Activated naive CD4-positive, alpha-beta T cell treated with anti-CD3 and anti-CD28 coated beads, Interleukin-2, amount 10 ng/mL, durations not matched to agents 7 days and 5 days (primary cell): ENCODE measurements at regions not wholly inside any gene's neighbourhood (a gene's known extent, or its start where the extent isn't known, plus 50 kb on each side); places are given as distances from the start of the nearest gene placed in this dataset.

ENCODE experiments used
- CTCF ChIA-PET: fragments of 350-600 bp; sonication (Branson Sonifier 250); formaldehyde crosslinking; loops from one replicate; lab custom pipeline; 2021; ENCODE audit warnings: antibody characterized with exemption; lab: Charles Lee
- DNase-seq: peaks from one replicate; pipeline ENCODE4 v3.0.0-alpha.2; 2020
- H3K27ac Mint-ChIP-seq: one replicate; pipeline ENCODE4 v1.8.0; 2021; ENCODE audit warnings: mild to moderate bottlenecking, moderate library complexity, mixed read lengths
- H3K27me3 Mint-ChIP-seq: one replicate; pipeline ENCODE4 v1.8.0; 2021; ENCODE audit warnings: mild to moderate bottlenecking, mixed read lengths
- H3K36me3 Mint-ChIP-seq: one replicate; pipeline ENCODE4 v1.8.0; 2021; ENCODE audit warnings: mixed read lengths
- H3K4me1 Mint-ChIP-seq: one replicate; pipeline ENCODE4 v1.8.0; 2021; ENCODE audit warnings: mixed read lengths
- H3K4me3 Mint-ChIP-seq: one replicate; pipeline ENCODE4 v1.8.0; 2021; ENCODE audit warnings: mild to moderate bottlenecking, moderate library complexity, mixed read lengths
- H3K9me3 Mint-ChIP-seq: one replicate; pipeline ENCODE4 v1.8.0; 2021; ENCODE audit warnings: mixed read lengths

DNA sequence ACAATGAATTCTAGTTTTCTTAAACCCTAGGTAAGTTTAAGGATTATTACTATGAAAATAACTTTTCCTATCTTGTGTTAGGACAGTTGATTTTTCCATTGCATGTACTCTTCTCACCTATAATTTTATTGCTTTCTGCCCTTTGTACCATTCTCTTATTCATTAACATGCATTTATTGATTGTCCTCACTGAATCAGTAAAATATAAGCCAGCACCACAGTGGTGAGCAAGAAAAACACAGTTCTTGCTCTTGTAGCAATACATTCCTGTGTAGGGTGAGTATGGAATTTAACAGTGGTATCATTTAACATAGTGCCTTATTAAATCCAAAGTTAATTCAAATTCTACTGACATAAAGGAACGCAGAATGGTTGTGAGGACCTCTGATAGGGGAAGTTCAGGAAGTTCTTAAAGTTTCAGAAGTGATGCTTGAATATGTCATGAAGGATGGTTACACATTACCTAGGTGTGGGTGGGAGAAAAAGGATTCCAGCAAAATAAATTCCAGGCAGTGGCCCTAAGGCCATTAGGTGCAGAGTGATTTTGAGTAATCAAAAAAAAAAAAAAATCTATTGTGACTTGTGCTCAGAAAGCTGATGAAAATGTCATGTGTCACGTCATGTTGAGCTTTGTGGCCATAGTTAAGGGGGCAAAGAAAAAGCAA, 104.7 kb upstream of the DSEL start:
- Mint-ChIP-seq H3K4me3 (no peak overlapping the region), H3K27me3 (no peaks in the 10 kb centered on the region), H3K27ac (no peak overlapping the region), H3K4me1 (no peaks in the 10 kb centered on the region), H3K36me3 (no peaks in the 10 kb centered on the region), H3K9me3 (no peaks in the 10 kb centered on the region)
- CTCF ChIA-PET = no interaction called here
- DNase-seq = no peak

DNA sequence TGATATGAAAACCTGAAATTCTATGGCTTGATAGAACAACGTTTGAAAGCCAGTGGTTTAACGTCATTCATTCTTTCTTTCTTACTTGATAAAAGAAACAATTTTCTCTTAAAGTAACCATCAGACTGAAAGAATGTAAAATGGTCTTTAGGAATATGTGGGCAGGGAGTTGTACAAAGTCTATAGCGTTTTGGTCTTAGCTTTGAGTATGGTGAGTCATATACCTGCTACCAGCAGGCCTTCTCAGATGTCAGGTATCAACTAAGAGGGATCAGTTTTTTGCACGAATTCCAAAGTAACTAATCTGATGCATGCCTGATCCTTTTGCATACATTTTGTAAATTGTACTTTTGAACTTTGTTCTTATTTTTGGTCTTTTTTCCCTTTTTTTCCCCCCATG, 101.5 kb upstream of the DSEL start:
- Mint-ChIP-seq H3K4me3 (no peak overlapping the region), H3K4me1 (no peaks in the 10 kb centered on the region), H3K9me3 (no peaks in the 10 kb centered on the region), H3K27me3 (no peaks in the 10 kb centered on the region), H3K27ac (no peak overlapping the region), H3K36me3 (no peaks in the 10 kb centered on the region)
- no peak for DNase-seq
- CTCF ChIA-PET = no interaction called here

DNA sequence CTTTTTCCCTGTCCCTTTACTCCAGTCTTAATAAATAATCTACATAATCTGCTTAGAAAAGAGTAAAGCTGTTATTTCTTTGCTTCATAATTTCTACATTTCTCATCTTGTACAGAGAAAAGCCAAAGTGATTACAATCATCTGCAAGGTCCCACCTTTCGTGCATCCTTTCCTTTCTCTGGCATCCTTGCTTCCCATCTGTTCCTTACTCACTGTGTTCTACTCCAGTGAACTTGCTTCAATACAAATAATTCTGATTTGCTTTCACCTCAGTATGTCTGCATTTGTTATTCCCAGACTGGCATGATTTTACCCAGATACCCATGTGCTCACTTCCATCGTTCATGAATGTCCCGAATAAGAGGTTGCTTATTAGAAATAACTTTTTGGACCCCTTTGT, 99.4 kb upstream of the DSEL start:
- Mint-ChIP-seq H3K4me1 (no peaks in the 10 kb centered on the region), H3K36me3 (no peaks in the 10 kb centered on the region), H3K27me3 (no peaks in the 10 kb centered on the region), H3K27ac (no peak overlapping the region), H3K4me3 (no peak overlapping the region), H3K9me3 (no peaks in the 10 kb centered on the region)
- CTCF ChIA-PET = no interaction called here
- DNase-seq = no peak

DNA sequence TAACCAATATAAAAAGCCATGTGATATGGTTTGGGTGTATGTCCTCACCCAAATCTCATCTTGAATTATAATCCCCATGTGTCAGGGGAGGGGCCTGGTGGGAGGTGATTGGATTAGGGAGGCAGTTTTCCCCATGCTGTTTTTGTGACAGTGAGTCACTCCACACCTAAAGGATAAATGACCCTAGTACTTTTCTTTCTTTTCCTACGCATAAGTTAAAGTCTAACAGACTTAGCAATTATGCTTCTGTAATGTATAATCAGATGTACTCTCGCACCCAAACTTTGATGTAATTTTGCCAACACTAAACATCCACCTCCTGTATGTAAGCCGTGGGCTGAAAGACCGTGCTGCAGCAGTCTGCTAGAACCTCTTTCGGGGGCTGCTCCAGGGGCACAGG, 97.2 kb upstream of the DSEL start:
- Mint-ChIP-seq H3K36me3 (no peaks in the 10 kb centered on the region), H3K27me3 (no peaks in the 10 kb centered on the region)

DNA sequence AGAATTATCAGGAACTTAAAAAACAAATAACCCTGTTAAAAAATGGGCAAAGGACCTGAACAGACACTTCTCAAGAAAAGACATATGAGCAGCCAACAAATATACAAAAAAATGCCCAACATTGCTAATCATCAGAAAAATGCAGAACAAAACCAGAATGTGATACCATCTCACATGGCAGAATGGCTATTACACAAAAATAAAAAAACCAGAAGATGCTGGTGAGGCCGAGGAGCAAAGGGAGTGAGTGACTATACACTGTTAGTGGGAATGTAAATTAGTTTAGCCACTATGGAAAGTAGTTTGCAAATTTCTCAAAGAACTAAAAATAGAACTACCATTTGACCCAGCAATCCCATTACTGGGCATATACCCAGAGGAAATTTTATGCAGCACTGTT, 95.8 kb upstream of the DSEL start:
- H3K4me1 Mint-ChIP-seq = no peaks in the 10 kb centered on the region
- H3K27me3 Mint-ChIP-seq = no peaks in the 10 kb centered on the region
- no peaks in the 10 kb centered on the region for H3K36me3 Mint-ChIP-seq
- H3K9me3 Mint-ChIP-seq = no peaks in the 10 kb centered on the region
- no peak overlapping the region for H3K27ac Mint-ChIP-seq
- no peak overlapping the region for H3K4me3 Mint-ChIP-seq
- DNase-seq = no peak
- CTCF ChIA-PET = no interaction called here

More for the DNA sequence above, 97.2 kb upstream of the DSEL start:
- Mint-ChIP-seq H3K4me3 (no peak overlapping the region), H3K27ac (no peak overlapping the region), H3K4me1 (no peaks in the 10 kb centered on the region), H3K9me3 (no peaks in the 10 kb centered on the region)
- DNase-seq = no peak
- CTCF ChIA-PET = no interaction called here

DNA sequence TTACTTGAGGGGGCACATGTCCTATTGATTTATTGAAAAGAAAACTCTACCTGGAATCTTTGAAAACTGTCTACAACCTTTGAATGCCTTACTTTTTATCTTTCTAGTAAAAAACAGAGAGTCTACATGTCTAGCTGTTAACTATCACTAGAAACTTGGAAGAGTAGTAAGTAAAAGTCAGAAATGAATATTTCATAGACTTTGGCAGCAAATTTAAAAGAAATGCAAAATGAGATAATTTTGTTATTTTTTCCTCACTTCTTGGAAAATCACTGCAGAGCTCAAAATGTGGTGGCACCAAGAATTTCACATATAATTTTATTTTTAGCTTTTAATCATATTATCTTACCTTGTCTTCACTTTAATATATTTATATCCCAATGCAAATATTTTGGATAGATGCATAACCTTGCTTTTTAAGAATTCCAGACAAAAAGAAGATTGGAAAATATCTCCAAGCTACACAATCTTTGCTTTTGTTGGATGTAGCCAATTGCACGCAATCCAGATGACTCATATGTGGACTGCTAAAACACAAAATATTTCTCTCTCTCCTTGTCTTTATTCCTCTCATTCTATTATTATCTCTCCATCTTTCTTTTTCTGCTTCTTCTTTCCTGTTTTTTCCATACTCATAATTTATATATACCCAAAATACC, 92.2 kb upstream of the DSEL start:
- H3K27me3 Mint-ChIP-seq = no peaks in the 10 kb centered on the region
- H3K36me3 Mint-ChIP-seq = no peaks in the 10 kb centered on the region
- no peak overlapping the region for H3K4me3 Mint-ChIP-seq
- no peaks in the 10 kb centered on the region for H3K9me3 Mint-ChIP-seq
- H3K27ac Mint-ChIP-seq = no peak overlapping the region
- CTCF ChIA-PET = no interaction called here
- DNase-seq = no peak
- no peaks in the 10 kb centered on the region for H3K4me1 Mint-ChIP-seq

DNA sequence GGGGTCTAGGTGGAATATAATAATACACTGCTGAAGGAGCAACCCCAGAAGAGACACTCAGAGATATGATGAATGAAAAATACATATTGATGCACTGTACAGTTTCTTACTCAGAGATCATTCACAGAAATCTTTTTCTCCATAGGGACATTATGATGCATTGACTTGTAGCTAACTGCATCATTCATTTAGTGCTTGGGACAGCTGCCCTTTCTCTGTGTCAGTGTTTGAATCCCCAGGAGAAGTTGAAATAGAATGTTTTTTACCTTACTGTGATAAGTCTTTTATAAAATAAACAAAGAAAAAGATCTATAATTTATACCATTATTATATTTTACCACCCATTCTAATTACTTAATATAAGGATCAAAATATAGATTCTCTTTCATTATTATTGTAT, 91.7 kb upstream of the DSEL start:
- Mint-ChIP-seq H3K9me3 (no peaks in the 10 kb centered on the region), H3K27me3 (no peaks in the 10 kb centered on the region), H3K4me3 (no peak overlapping the region), H3K4me1 (no peaks in the 10 kb centered on the region), H3K27ac (no peak overlapping the region), H3K36me3 (no peaks in the 10 kb centered on the region)
- no peak for DNase-seq
- CTCF ChIA-PET = no interaction called here

DNA sequence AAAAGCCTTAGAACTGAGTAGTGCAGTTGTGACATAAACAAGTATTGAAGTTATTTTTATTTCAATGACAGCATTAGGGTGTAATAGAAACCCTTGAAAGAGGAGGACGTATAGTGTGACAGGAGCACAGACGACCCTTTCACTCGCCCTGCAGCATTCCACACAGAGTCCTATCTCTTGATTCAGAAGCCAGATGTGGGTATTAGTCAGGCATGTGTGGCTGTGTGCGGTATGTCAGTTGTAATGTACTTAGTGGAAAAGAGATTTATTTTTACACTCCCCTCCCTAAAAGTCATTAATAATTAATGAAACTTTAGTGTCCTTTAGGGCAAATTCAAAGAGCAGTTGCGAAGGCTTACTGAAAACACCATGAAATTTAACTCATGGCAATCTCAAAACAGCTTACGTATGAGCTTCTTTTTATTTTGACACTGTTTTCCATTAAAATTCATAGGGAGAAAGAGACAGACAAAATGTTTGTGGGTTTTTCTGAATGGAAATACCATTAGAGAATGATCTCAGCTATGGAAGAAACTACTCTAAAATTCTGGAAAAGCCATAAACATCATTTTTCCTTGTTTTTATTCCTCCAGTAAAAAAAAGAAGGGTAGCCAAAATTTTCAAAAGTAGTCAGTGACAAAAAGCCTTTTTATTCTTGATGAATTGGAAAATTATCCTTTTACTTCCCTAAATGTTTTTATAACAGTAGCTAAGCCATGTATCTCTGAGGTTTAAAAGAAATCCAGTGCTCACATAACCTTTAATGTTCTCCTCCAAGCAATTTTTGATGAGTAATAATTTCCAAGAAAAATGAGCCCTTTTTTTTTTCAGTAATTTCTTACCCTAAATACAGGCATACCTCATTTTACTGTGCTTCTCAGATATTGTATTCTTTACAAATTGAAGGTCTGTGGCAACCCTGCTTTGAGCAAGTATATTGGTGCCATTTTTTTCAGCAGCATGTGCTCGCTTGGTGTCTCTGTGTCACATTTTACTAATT, 84.0 kb upstream of the DSEL start:
- peaks cover 3% of the 10 kb centered on the region for H3K9me3 Mint-ChIP-seq
- H3K4me1 Mint-ChIP-seq = no peaks in the 10 kb centered on the region
- no peaks in the 10 kb centered on the region for H3K27me3 Mint-ChIP-seq
- H3K27ac Mint-ChIP-seq = no peak overlapping the region
- CTCF ChIA-PET = no interaction called here
- no peak for DNase-seq
- no peaks in the 10 kb centered on the region for H3K36me3 Mint-ChIP-seq
- no peak overlapping the region for H3K4me3 Mint-ChIP-seq

DNA sequence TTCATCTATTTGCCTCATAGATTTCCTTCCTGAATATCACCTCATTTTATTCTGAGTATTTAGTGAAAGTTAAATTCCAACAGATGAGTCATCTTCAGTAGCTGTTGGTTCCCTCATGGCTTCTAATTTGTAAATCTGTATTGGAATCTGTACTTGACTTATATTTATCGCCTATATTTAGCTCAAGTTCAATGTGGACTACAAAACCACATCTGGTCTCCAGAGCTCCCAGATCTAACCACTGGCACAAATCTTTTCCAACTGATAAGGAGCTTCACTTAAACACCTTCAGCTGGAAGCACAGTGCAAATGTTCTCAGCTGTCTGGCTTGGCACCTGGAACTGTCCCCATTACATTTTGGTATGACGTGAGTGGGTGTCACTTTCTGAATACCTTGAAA, 82.8 kb upstream of the DSEL start:
- no peaks in the 10 kb centered on the region for H3K4me1 Mint-ChIP-seq
- no peak for DNase-seq
- no peak overlapping the region for H3K4me3 Mint-ChIP-seq
- H3K27me3 Mint-ChIP-seq = no peaks in the 10 kb centered on the region
- H3K27ac Mint-ChIP-seq = no peak overlapping the region
- no peaks in the 10 kb centered on the region for H3K36me3 Mint-ChIP-seq
- CTCF ChIA-PET = no interaction called here
- H3K9me3 Mint-ChIP-seq = peaks cover 3% of the 10 kb centered on the region

DNA sequence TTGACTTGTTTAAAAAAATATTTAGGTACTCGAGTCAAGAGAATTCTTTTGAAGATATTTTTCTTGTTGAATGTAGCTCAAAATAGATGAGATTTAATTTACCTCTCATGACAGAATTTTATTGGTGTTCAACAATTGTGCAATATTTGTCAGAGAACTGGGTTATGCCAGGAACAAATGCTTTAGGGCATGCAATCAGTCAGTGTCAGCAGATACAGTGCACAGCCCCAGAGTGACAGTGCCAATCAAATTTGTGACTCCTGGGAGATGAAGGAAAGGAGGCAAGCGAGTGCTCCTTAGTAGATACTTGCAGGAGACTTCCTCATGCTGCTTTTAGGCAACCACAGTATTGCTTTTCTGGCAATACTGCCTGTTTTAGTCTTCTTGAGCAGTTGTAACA, 81.2 kb upstream of the DSEL start:
- DNase-seq = no peak
- no peak overlapping the region for H3K27ac Mint-ChIP-seq
- no peaks in the 10 kb centered on the region for H3K4me1 Mint-ChIP-seq
- no peaks in the 10 kb centered on the region for H3K27me3 Mint-ChIP-seq
- H3K4me3 Mint-ChIP-seq = no peak overlapping the region
- H3K36me3 Mint-ChIP-seq = no peaks in the 10 kb centered on the region
- CTCF ChIA-PET = no interaction called here
- peaks cover 3% of the 10 kb centered on the region for H3K9me3 Mint-ChIP-seq

DNA sequence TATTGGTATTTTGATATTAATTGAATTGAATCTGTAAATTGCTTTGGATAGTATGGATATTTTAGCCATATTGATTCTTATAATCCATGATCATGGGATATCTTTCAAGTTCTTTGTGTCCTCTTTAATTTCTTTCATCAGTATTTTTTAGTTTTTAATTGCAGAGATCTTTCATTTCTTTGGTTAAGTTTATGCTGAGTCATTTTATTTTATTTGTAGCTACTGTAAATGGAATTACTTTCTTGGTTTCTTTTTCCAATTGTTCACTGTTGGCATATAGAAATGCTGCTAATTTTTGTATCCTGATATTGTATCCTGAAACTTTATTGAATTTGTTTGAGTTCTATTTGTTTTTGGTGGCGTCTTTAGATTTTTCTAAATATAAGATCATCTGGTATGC, 79.5 kb upstream of the DSEL start:
- Mint-ChIP-seq H3K4me1 (no peaks in the 10 kb centered on the region), H3K36me3 (no peaks in the 10 kb centered on the region), H3K9me3 (peaks cover 3% of the 10 kb centered on the region), H3K27me3 (no peaks in the 10 kb centered on the region), H3K27ac (no peak overlapping the region), H3K4me3 (no peak overlapping the region)
- DNase-seq = no peak
- CTCF ChIA-PET = no interaction called here

DNA sequence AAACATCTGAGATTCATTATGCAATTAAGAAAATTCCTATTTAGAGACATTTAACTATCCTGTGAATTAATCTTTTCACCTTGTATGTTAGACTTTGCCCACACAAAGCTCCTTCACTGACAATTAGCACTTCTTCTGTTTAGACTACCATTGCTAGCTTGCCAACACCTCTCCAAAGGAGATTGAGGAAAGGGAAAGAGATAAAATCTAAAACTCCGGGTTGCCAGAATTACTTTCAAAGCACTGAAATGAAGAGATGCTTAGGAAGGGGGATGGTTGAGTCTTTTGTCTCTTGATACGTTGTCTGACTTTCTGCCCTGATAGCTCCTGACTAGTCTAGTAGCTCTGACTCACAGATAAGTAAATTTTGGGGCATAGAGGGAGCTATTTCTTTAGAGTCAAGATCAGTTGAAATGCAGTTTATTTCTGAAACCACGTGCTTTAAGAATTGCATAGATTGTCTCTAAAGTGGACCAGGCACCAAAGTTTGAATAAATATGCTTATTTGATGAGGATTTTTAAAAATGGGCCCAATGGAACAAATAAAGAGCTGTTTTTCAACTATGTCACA, 74.1 kb upstream of the DSEL start:
- CTCF ChIA-PET = no interaction called here
- H3K9me3 Mint-ChIP-seq = no peaks in the 10 kb centered on the region
- H3K4me1 Mint-ChIP-seq = no peaks in the 10 kb centered on the region
- no peak overlapping the region for H3K4me3 Mint-ChIP-seq
- DNase-seq = no peak
- H3K27me3 Mint-ChIP-seq = no peaks in the 10 kb centered on the region
- H3K36me3 Mint-ChIP-seq = no peaks in the 10 kb centered on the region
- H3K27ac Mint-ChIP-seq = no peak overlapping the region

DNA sequence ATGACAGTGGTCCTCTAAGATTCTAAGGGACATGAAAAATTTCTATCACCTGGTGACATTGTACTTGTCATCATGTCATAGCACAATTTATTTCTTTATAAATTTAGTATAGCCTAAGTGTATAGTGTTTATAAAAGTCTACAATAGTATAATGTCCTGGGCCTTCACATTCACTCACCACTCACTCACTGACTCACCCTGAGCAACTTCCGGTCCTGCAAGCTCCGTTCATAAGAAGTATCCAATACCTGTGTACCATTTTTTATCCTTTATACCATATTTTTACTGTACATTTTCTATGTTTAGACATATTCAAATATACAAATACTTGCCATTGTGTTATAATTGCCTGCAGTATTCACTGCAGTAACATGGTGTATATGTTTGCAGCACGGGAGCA, 72.8 kb upstream of the DSEL start:
- Mint-ChIP-seq H3K4me1 (no peaks in the 10 kb centered on the region), H3K4me3 (no peak overlapping the region), H3K27ac (no peak overlapping the region), H3K9me3 (no peaks in the 10 kb centered on the region), H3K36me3 (no peaks in the 10 kb centered on the region), H3K27me3 (no peaks in the 10 kb centered on the region)
- no peak for DNase-seq
- CTCF ChIA-PET = no interaction called here

DNA sequence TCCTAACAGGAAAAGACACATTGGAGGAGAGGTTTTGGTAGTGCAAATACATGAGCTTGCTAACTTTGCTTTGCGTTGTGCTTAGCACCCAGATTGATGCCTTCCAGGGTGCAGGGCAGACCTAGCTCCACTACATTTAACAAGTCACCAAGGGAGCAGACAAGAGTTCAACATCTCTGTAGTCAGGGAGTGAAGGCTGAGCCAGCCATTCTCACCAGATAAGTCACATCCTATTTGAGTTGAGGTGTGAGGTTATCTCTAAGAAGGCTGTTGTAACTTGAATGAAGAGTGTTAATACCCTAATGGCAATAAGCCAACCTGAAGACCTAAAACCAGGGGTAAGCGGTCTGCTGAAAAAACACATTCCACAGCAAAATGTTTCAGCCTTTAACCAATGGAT, 69.6 kb upstream of the DSEL start:
- DNase-seq = no peak
- H3K4me3 Mint-ChIP-seq = no peak overlapping the region
- H3K27me3 Mint-ChIP-seq = no peaks in the 10 kb centered on the region
- H3K4me1 Mint-ChIP-seq = no peaks in the 10 kb centered on the region
- H3K27ac Mint-ChIP-seq = no peak overlapping the region
- H3K9me3 Mint-ChIP-seq = no peaks in the 10 kb centered on the region
- H3K36me3 Mint-ChIP-seq = no peaks in the 10 kb centered on the region
- CTCF ChIA-PET = no interaction called here
